GM18519 (cell line): ENCODE measurements at regions not wholly inside any gene's neighbourhood (a gene's known extent, or its start where the extent isn't known, plus 50 kb on each side); places are given as distances from the start of the nearest gene placed in this dataset.

Experiments used
- ATAC-seq: cut with Tn5 transposase; IDR thresholded peaks from one replicate; pipeline ENCODE4 v1.9.1; 2021; ENCODE audit warnings: mild to moderate bottlenecking, moderate library complexity; ENCODE audit not compliant: unreplicated experiment, low FRiP score

- ATAC-seq = no peak
Measured at GRCh38 chr13:39159393-39159792, 121.1 kb downstream of the NHLRC3 start.

GRCh38 chr13:39159846-39160370, 121.7 kb downstream of the NHLRC3 start:
- no peak for ATAC-seq

- ATAC-seq = no peak
Measured at GRCh38 chr13:39167018-39167417, 128.8 kb downstream of the NHLRC3 start.

- ATAC-seq = no peak
Measured at GRCh38 chr13:39170711-39171110, 132.5 kb downstream of the NHLRC3 start.

GRCh38 chr13:39185326-39185725, 147.1 kb downstream of the NHLRC3 start:
- no peak for ATAC-seq

- no peak for ATAC-seq
Measured at GRCh38 chr13:39186205-39186875, 148.1 kb downstream of the NHLRC3 start.

- ATAC-seq = no peak
Measured at GRCh38 chr13:39189778-39190177, 151.5 kb downstream of the NHLRC3 start.

GRCh38 chr13:39196965-39197646, 158.8 kb downstream of the NHLRC3 start:
- peak; percentile 78 for ATAC-seq

GRCh38 chr13:39197647-39198007, 159.4 kb downstream of the NHLRC3 start:
- ATAC-seq = peak; percentile 29

GRCh38 chr13:39200249-39200910, 162.1 kb downstream of the NHLRC3 start:
- no peak for ATAC-seq

- no peak for ATAC-seq
Measured at GRCh38 chr13:39201180-39201579, 162.9 kb downstream of the NHLRC3 start.

GRCh38 chr13:39202746-39203145, 164.5 kb downstream of the NHLRC3 start:
- ATAC-seq = no peak

GRCh38 chr13:39208636-39209035, 170.4 kb downstream of the NHLRC3 start:
- ATAC-seq = no peak

GRCh38 chr13:39209731-39210531, 171.7 kb downstream of the NHLRC3 start:
- no peak for ATAC-seq

- no peak for ATAC-seq
Measured at GRCh38 chr13:39210961-39211534, 172.8 kb downstream of the NHLRC3 start.

GRCh38 chr13:39215971-39216370, 177.7 kb downstream of the NHLRC3 start:
- ATAC-seq = no peak

GRCh38 chr13:39217471-39217870, 179.2 kb downstream of the NHLRC3 start:
- ATAC-seq = no peak

GRCh38 chr13:39224671-39225240, 186.5 kb downstream of the NHLRC3 start:
- ATAC-seq = no peak

GRCh38 chr13:39225860-39226259, 187.6 kb downstream of the NHLRC3 start:
- no peak for ATAC-seq

GRCh38 chr13:39226359-39226758, 188.1 kb downstream of the NHLRC3 start:
- ATAC-seq = no peak
